Left hindlimb (tissue), 1 donor: ENCODE measurements at regions not wholly inside any gene's neighbourhood (a gene's known extent, or its start where the extent isn't known, plus 50 kb on each side); places are given as distances from the start of the nearest gene placed in this dataset.
A peak's percentile ranks its signal among the peaks of the same experiment; 100 is the strongest.

Source experiments
- DNase-seq: peaks from one replicate; pipeline ENCODE4 v3.0.0-alpha.2; 2018

DNA sequence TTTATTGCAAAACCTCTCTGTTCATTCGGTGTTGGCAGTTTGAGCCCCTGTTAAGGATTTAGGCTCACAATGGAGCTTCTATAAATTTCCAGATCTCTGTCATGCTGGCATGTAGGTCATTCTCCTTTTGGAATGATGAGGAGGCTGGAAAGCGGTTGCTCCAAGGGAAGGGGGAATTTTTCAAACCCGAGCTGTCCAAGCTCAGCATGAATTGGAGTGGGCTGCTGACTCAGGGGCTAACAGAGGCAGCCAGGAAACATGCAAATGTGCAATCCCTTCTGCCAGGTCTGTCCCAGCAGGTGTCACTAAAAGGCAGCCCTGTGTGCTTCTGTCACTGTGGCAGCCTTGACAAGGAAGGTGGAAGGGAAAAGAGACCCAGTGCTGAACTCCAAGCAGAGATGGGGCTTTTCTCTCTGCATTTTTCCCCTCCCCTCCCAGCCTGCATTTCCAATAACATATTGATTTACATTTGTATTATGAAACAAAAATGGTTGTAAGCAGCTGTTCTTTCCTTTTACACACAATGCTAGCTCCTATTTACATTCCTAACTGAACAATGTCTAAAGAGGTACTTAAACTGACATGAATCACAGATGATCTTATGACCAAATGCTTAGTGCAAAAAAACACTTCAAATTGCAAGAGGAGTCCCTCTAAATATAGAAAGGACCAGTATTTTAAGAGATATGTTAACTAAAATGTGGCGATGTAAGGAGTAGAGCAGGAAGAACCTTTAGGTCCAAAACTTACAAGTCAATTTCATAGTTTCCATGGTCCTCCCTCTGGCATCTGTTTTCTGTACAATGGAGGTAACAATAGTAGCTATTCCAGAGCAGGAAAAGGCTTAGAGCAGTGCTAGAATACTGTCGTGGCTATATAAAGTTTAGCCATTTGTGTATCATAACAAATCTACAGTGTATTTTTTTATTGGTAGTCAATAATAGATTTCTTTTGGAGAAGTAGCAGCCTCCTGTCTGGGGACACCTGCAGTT is 84.5 kb upstream of the ATP10A start:
- DNase-seq = no peak

DNA sequence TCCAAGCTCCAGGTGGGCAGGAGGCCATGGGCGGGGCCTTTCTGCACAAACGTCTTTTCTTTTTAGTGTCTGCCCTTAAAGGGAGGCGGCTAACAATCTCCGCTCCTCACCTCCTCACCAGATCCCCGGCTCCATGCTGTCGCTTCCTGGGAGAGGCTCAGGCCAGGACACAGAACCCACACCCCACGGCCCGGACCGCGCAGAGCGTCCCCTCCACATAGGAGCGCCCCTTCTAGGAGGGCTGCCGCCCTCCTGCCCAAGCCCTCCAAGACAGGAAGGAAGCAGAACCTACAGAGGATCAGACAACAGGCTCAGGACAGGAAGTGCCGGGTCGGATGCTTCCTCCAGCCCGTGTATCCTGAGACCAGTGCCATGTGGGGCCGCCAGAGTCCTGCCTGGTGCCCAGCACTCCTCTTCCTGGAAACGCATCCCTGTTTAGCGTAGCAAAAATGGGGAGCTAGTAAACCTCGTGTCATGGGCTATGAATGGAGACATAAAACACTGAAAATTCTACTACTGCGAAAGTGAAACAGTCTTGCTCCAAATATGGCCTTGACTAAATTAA is 83.2 kb upstream of the ATP10A start:
- DNase-seq = no peak

DNA sequence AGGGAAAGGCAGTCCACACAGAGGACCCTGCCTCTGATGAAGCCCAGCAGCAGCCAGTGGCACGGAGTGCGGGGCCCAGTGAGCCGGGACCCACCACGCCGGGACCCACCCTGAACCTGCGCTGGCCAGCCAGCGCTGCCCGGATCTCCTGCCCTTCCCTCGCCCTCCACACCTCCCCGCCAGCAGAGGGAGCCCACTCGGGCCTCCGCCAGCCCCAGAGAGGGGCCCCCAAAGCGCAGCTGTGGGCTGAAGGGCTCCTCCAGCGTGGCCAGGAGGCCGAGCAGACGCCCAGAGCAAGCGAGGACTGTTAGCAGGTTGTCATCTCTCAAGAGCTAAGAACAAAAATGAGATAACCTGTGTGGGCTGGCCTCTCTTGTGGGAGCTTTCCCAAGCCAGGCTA is 81.3 kb upstream of the ATP10A start:
- no peak for DNase-seq

DNA sequence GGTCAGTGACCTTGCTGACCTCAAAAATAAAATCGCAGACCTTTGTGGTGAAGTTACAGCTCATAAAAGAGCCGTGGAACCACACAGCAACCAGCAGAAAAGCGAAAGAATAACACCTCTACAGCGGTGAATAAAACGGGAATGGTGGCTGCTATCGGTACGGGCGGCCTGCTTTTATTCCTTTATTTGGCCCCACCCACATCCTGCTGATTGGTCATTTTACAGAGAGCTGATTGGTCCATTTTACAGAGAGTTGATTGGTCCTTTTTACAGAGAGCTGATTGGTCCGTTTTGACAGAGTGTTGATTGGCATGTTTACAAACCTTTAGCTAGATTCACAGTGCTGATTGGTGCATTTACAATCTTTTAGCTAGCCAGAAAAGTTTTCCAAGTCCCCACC is 80.7 kb upstream of the ATP10A start:
- DNase-seq = no peak

DNA sequence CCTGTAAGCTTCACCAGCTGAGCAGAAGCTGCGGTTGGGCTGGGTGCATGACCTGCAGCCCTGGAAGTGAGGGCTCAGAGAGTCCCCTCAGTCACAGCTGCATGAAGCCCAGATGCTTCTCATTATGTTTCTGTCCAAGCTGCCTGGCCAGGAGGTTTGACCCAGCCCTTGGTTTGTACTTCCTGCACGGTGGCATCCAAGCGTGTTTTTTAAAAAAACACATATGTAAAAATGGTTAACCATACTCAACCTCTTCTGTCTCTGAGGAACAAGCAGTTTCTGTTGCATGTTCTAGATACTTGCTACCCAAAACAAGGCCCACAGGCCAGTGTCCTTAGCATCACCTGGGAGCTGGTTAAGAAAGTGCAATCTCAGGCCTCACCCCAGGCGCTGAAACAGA is 76.0 kb upstream of the ATP10A start:
- no peak for DNase-seq

DNA sequence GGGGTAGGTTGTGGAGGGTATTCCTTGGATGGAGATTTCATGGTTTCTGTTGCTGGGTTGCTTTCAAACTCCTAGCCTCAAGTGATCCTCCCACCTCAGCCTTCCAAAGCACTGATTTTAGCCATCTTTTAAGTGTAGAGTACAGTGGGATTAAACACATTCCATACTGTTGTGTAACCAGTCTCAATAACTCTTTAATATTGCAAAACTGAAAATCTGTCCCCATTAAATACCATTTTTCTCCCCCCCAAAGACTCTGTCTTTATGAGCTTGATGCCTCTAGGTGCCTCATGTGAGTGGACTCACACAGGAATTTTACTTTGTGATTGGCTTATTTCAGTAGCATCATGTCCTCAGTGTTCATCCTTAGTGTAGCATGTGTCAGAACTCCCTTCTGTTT is 74.7 kb upstream of the ATP10A start:
- DNase-seq = no peak

DNA sequence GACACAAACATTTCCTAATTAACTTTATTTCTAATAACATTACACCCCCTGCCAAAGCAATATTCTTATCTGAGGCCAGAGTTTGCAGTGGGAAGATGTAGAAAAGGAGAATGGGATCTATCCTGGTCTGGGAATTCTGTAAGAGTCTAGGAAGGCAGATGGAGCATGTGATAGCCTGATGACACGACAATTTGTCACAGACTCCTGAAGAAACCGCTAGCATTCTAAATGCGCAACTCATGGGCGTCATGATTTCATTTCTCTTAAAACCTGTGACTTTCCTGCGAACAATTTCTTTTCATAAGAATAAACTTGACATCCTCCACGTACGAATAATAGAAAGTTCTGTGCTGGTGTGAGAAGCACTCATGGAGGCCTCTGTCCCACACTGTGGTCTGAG is 72.9 kb upstream of the ATP10A start:
- DNase-seq = no peak

DNA sequence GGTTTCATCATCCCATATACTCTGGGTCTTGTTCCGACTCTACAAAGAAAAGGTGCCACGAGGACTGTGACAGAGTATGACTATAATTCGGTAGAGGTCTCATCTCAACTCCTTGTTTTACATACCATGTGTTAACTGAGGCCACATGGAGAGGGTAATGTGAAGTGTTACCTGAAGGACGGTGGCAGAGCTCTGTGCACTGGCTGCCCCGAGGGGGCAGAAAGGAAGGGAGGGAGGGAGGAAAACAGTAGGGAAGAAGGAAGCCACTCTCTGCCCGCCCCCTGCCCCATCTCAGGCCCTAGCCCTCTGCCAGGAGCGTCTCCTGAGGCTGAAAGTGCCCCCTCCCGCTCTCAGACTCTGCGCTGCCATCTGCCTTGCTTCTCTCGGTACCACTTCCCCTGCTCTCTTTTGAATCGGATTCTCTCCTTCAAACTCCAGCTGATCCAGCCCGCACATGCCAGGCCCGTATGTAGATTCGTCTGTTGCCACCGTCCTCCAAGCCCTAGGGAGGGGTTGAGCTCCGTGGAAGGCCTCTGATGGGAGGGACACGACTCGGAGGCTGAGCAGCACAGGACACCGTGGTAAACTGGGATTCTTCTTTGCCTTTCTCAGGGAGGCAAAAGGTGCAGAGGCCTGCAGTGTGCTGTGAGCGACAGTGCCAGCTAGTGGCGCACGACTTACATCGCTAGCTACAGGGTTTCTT is 70.5 kb upstream of the ATP10A start:
- peak; percentile 84 for DNase-seq

DNA sequence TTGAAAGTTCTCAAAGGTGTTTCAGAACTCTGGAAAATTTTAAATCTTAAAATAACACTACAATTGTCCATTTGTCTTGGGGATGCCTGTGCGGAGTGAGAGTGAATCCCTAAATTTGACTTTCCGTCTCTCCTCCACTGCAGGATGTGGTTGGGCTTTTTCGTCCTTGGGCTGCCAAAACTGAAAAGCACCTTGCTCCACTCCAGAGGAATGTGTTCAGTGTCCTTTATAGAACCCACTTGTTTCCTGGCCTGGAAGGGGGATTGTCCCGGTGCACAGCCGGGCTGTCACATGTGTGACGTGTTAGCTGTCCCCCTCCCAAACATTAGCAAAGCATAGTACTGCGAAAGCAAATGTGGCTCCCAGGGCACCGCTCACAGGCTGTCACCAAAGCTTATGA is 69.6 kb upstream of the ATP10A start:
- DNase-seq = peak; percentile 42

DNA sequence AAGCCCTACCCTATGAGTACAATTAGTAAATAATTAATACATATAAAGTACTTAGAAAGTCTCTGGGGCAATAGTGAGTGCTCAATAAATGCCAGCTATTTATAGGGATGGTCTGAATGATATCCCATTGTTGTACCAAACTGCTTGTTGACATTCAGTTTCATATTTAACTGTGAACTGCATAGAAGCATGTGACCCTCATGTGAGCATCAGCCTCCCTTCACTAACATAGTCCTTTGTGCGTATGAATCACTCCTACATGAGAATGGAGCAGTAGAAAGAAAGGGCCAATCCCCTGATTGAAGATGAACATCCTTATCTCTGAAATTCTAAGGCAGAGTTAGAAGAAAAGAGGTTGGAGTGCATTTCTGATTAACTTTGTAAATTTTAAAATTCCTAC is 68.7 kb upstream of the ATP10A start:
- DNase-seq = no peak

DNA sequence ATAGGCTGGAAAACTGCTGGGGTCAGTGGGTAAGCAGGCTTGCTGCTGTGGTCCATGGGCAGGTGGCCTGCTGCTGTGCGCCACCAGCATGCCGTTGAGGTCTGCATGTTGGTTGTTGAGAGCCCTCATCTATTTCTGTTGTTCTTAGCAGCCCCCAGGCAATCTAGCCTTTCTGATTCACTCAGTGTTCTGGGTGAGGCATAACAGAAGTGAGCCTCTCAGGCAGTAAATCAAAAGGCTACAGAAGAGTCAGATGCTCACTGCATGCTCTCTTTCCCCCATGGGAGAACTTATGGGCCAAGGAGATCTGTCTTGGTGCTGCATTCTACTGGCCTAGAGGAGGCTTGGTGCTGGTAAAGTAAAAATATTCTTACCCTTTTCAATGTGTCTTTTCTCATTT is 67.8 kb upstream of the ATP10A start:
- DNase-seq = no peak
